Ovary (tissue), 7 donors: ENCODE measurements at regions not wholly inside any gene's neighbourhood (a gene's known extent, or its start where the extent isn't known, plus 50 kb on each side); places are given as distances from the start of the nearest gene placed in this dataset.

Source experiments
- DNase-seq, 5 donors: peaks; one replicate each; pipeline ENCODE4 v3.0.0-alpha.2; 2019 to 2020
- H3K27ac ChIP-seq, 2 donors: fragments of 200-600 bp; one replicate each; pipeline versions ENCODE4 v1.5.1 to v1.8.0; 2019 to 2022
- H3K27me3 ChIP-seq: fragments of 200-600 bp; one replicate; pipeline ENCODE4 v1.8.0; 2022
- H3K36me3 ChIP-seq: fragments of 200-600 bp; sonication (generic); one replicate; pipeline ENCODE4 v1.5.1; 2019
- H3K4me1 ChIP-seq: one replicate; pipeline ENCODE4 v1.8.1; 2013; ENCODE audit warnings: mild to moderate bottlenecking, moderate library complexity; ENCODE audit not compliant: insufficient read depth
- H3K4me3 ChIP-seq: fragments of 200-600 bp; sonication (generic); one replicate; pipeline ENCODE4 v1.5.1; 2017
- H3K9me3 ChIP-seq, 2 donors: fragments of 200-600 bp in 1 of 2; sonication (generic) in 1 of 2; one replicate each; pipeline versions ENCODE4 v1.5.1 to v1.8.1; 2013 to 2019; ENCODE audit warnings: mild to moderate bottlenecking in 1 of 2, moderate library complexity in 1 of 2
- EP300 ChIP-seq: sonication (generic); formaldehyde crosslinking; IDR thresholded peaks from one replicate; pipeline ENCODE4 v1.6.1; 2017; ENCODE audit warnings: antibody characterized with exemption
- POLR2A ChIP-seq: fragments of 450-650 bp; IDR thresholded peaks from one replicate; pipeline ENCODE4 v1.6.1; 2017; ENCODE audit warnings: antibody characterized with exemption, mild to moderate bottlenecking, moderate library complexity
- WGBS, 3 donors: extraction: QIAGEN DNeasy Blood & Tissue Kit in 1 of 3; methylation state at CpG; one replicate each; pipeline versions ENCODE4 v1.1.5 to v1.1.7; 2013 to 2017; 5-methylcytosine and 5-hydroxymethylcytosine counted together
- intact Hi-C, 4 donors: fragments of 100-400 bp; cut with DNase I; formaldehyde crosslinking; loops; one replicate each; pipeline versions ENCODE4 v1.11.0 to v1.15.1; 2022 to 2023
- TF ChIP-seq, protein P1 (sequence below), 3 donors: fragments of 450-650 bp in 2 of 3; fragments of 200-600 bp in 1 of 3; IDR thresholded peaks; one replicate each; pipeline versions ENCODE4 v1.5.1 to v1.8.0; 2016 to 2022; ENCODE audit warnings: antibody characterized with exemption in 3 of 3, mild to moderate bottlenecking in 1 of 3
- donor health status: DM: no; HTN: no; CAD: no; lungs with moderate emphysema.
- donor health status: DM: no; HTN: no; CAD: no.
- donor health status: Bipolar disorder and iron deficiency.
- donor health status: DM: no; HTN: no; CAD: no.
- donor health status: DM: yes; HTN: yes; CAD: no.

- Histone ChIP-seq H3K4me1 (no peaks in the 10 kb centered on the region), H3K27me3 (no peaks in the 10 kb centered on the region), H3K27ac (no peak overlapping the region), H3K9me3 (no peaks in the 10 kb centered on the region), H3K4me3 (no peak overlapping the region), H3K36me3 (no peaks in the 10 kb centered on the region)
- WGBS, 3 donors: 45 to 64% (median 56%) methylated on average over 23 of the region's 23 CpGs
- no peak for DNase-seq
- TF ChIP-seq EP300: no peak
- TF ChIP-seq, protein P1, sequence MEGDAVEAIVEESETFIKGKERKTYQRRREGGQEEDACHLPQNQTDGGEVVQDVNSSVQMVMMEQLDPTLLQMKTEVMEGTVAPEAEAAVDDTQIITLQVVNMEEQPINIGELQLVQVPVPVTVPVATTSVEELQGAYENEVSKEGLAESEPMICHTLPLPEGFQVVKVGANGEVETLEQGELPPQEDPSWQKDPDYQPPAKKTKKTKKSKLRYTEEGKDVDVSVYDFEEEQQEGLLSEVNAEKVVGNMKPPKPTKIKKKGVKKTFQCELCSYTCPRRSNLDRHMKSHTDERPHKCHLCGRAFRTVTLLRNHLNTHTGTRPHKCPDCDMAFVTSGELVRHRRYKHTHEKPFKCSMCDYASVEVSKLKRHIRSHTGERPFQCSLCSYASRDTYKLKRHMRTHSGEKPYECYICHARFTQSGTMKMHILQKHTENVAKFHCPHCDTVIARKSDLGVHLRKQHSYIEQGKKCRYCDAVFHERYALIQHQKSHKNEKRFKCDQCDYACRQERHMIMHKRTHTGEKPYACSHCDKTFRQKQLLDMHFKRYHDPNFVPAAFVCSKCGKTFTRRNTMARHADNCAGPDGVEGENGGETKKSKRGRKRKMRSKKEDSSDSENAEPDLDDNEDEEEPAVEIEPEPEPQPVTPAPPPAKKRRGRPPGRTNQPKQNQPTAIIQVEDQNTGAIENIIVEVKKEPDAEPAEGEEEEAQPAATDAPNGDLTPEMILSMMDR (IDR thresholded peaks at IDR 0.05): no peak
- no peak for TF ChIP-seq POLR2A
- intact Hi-C loops: loop anchor here in 1 of 4 donors (10.0 kb wide), 1 partner anchor 128 kb away; no protein-coding TSS in a partner anchor
Measured at GRCh38 chr6:165726965-165727381, 63.9 kb upstream of the PDE10A start.

- intact Hi-C loops: loop anchor here in 1 of 4 donors (10.0 kb wide), 1 partner anchor 128 kb away; no protein-coding TSS in a partner anchor
- no peak for TF ChIP-seq POLR2A
- TF ChIP-seq, protein P1 (IDR thresholded peaks at IDR 0.05): no peak
- TF ChIP-seq EP300: no peak
- H3K36me3 ChIP-seq: no peaks in the 10 kb centered on the region
- H3K27ac ChIP-seq: no peak overlapping the region
- no peak for DNase-seq
- no peaks in the 10 kb centered on the region for H3K27me3 ChIP-seq
- H3K4me1 ChIP-seq: no peaks in the 10 kb centered on the region
- H3K4me3 ChIP-seq: no peak overlapping the region
- WGBS, 3 donors: 89 to 92% (median 91%) methylated on average over 25 of the region's 25 CpGs
- no peaks in the 10 kb centered on the region for H3K9me3 ChIP-seq
Measured at GRCh38 chr6:165726290-165726875, 63.3 kb upstream of the PDE10A start.

- Histone ChIP-seq H3K9me3 (no peaks in the 10 kb centered on the region), H3K4me1 (no peaks in the 10 kb centered on the region), H3K4me3 (no peak overlapping the region), H3K27me3 (no peaks in the 10 kb centered on the region), H3K36me3 (no peaks in the 10 kb centered on the region), H3K27ac (no peak overlapping the region)
- intact Hi-C loops: loop anchor here in 1 of 4 donors (10.0 kb wide), 1 partner anchor 130 kb away; no protein-coding TSS in a partner anchor
- DNase-seq: no peak
- WGBS, 3 donors: 94 to 96% (median 95%) methylated on average over 7 of the region's 7 CpGs
- TF ChIP-seq POLR2A (no peak), EP300 (no peak)
- TF ChIP-seq, protein P1 (IDR thresholded peaks at IDR 0.05): no peak
Measured at GRCh38 chr6:165725201-165725600, 62.2 kb upstream of the PDE10A start.

DNA sequence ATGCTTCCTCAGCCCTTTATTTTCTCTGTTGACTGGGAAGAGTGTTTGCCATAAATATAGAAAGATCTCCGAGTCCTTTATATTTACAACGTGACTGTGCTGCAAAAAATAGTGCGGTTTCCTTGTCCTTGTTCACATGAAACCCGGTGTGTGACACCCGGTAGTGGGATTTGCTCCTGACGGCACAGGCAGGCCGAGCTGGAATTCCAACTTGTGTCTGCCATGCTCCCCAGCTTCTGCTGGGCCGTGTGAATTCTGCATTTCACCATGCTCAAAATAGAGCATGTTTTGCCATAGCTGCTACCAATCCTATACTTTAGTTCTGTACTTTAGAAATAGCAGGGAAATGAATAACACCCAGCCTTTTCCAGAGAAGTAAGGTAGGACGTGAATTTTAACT lies 60.3 kb upstream of the PDE10A start:
- TF ChIP-seq EP300 (no peak), POLR2A (no peak)
- TF ChIP-seq, protein P1 (IDR thresholded peaks at IDR 0.05): no peak
- H3K9me3 ChIP-seq: no peaks in the 10 kb centered on the region
- H3K27ac ChIP-seq: no peak overlapping the region
- H3K27me3 ChIP-seq: no peaks in the 10 kb centered on the region
- no peaks in the 10 kb centered on the region for H3K36me3 ChIP-seq
- no peaks in the 10 kb centered on the region for H3K4me1 ChIP-seq
- 77 to 84% (median 78%) methylated on average over 9 of the region's 9 CpGs for WGBS, 3 donors
- DNase-seq: no peak
- no peak overlapping the region for H3K4me3 ChIP-seq
- intact Hi-C loops: loop anchor here in 1 of 4 donors (10.0 kb wide), 1 partner anchor 131 kb away; no protein-coding TSS in a partner anchor
